Effector memory CD8-positive, alpha-beta T cell (primary cell): ENCODE measurements at regions not wholly inside any gene's neighbourhood (a gene's known extent, or its start where the extent isn't known, plus 50 kb on each side); places are given as distances from the start of the nearest gene placed in this dataset.

Source experiments
- ATAC-seq: fragments of 150-1000 bp; cut with Tn5 transposase; replicated peaks from 2 replicates; pipeline ENCODE4 v1.10.0; 2021; ENCODE audit warnings: mild to moderate bottlenecking, moderate library complexity
- DNase-seq, 3 experiments: peaks; one replicate each; pipeline ENCODE4 v3.0.0; 2021
- H3K27ac Mint-ChIP-seq, 2 donors: one replicate each; pipeline ENCODE4 v1.8.0; 2022; ENCODE audit warnings: mild to moderate bottlenecking in 2 of 2, mixed read lengths in 2 of 2, moderate library complexity in 2 of 2
- H3K27me3 Mint-ChIP-seq, 2 donors: one replicate each; pipeline ENCODE4 v1.8.0; 2022; ENCODE audit warnings: mixed read lengths in 2 of 2
- H3K36me3 Mint-ChIP-seq: one replicate; pipeline ENCODE4 v1.8.0; 2022; ENCODE audit warnings: mild to moderate bottlenecking, moderate library complexity, mixed read lengths; ENCODE audit not compliant: insufficient read depth
- H3K4me1 Mint-ChIP-seq, 2 donors: one replicate each; pipeline ENCODE4 v1.8.0; 2022; ENCODE audit warnings: low read depth in 2 of 2, mixed read lengths in 2 of 2
- H3K4me3 Mint-ChIP-seq, 2 donors: one replicate each; pipeline ENCODE4 v1.8.0; 2022; ENCODE audit warnings: mild to moderate bottlenecking in 2 of 2, mixed read lengths in 2 of 2, moderate library complexity in 2 of 2
- H3K9me3 Mint-ChIP-seq, 2 donors: one replicate each; pipeline ENCODE4 v1.8.0; 2022; ENCODE audit warnings: mixed read lengths in 2 of 2

- Mint-ChIP-seq H3K36me3 (no peaks in the 10 kb centered on the region), H3K4me1 (no peaks in the 10 kb centered on the region), H3K27me3 (no peaks in the 10 kb centered on the region), H3K9me3 (peaks cover 0 to 3% of the 10 kb centered on the region in 2 donors), H3K27ac (no peak overlapping the region), H3K4me3 (no peak overlapping the region)
- ATAC-seq (no peak), DNase-seq (no peak)
Observed at GRCh38 chr9:18404434-18405029, 69.4 kb upstream of the ADAMTSL1 start.

GRCh38 chr9:18405240-18405639 is 68.7 kb upstream of the ADAMTSL1 start:
- H3K4me1 Mint-ChIP-seq, result no peaks in the 10 kb centered on the region
- peaks cover 0 to 3% of the 10 kb centered on the region in 2 donors for H3K9me3 Mint-ChIP-seq
- no peak overlapping the region for H3K27ac Mint-ChIP-seq
- no peaks in the 10 kb centered on the region for H3K27me3 Mint-ChIP-seq
- ATAC-seq (no peak), DNase-seq (no peak)
- H3K4me3 Mint-ChIP-seq, result no peak overlapping the region
- no peaks in the 10 kb centered on the region for H3K36me3 Mint-ChIP-seq

- H3K27me3 Mint-ChIP-seq, result no peaks in the 10 kb centered on the region
- H3K36me3 Mint-ChIP-seq, result peaks cover 6% of the 10 kb centered on the region
- ATAC-seq (no peak), DNase-seq (no peak)
- no peak overlapping the region for H3K27ac Mint-ChIP-seq
- no peak overlapping the region for H3K4me3 Mint-ChIP-seq
- H3K4me1 Mint-ChIP-seq, result no peaks in the 10 kb centered on the region
- H3K9me3 Mint-ChIP-seq, result peaks cover 0 to 3% of the 10 kb centered on the region in 2 donors
Observed at GRCh38 chr9:18410983-18411382, 63.0 kb upstream of the ADAMTSL1 start.

GRCh38 chr9:18421391-18421790 is 52.6 kb upstream of the ADAMTSL1 start:
- DNase-seq (no peak), ATAC-seq (no peak)
- Mint-ChIP-seq H3K9me3 (peaks cover 9 to 14% of the 10 kb centered on the region in 2 donors), H3K36me3 (no peaks in the 10 kb centered on the region), H3K4me3 (no peak overlapping the region), H3K27me3 (peaks cover 0 to 9% of the 10 kb centered on the region in 2 donors), H3K27ac (no peak overlapping the region), H3K4me1 (no peaks in the 10 kb centered on the region)

GRCh38 chr9:18422296-18423036 is 51.5 kb upstream of the ADAMTSL1 start:
- Mint-ChIP-seq H3K27me3 (peaks cover 0 to 9% of the 10 kb centered on the region in 2 donors), H3K4me1 (no peaks in the 10 kb centered on the region), H3K9me3 (peaks cover 9 to 14% of the 10 kb centered on the region in 2 donors), H3K27ac (no peak overlapping the region), H3K36me3 (no peaks in the 10 kb centered on the region), H3K4me3 (no peak overlapping the region)
- ATAC-seq, result no peak
- no peak for DNase-seq

GRCh38 chr9:18423791-18424531 is 50.0 kb upstream of the ADAMTSL1 start:
- no peaks in the 10 kb centered on the region for H3K36me3 Mint-ChIP-seq
- H3K27me3 Mint-ChIP-seq, result peaks cover 0 to 9% of the 10 kb centered on the region in 2 donors
- no peak overlapping the region for H3K27ac Mint-ChIP-seq
- ATAC-seq (no peak), DNase-seq (no peak)
- peaks cover 7 to 14% of the 10 kb centered on the region in 2 donors for H3K9me3 Mint-ChIP-seq
- no peak overlapping the region for H3K4me3 Mint-ChIP-seq
- no peaks in the 10 kb centered on the region for H3K4me1 Mint-ChIP-seq
